Neural cell (in vitro differentiated cells): ENCODE measurements at regions not wholly inside any gene's neighbourhood (a gene's known extent, or its start where the extent isn't known, plus 50 kb on each side); places are given as distances from the start of the nearest gene placed in this dataset.

Experiments
- MXI1 ChIP-seq: fragments of 450-650 bp; conservative IDR thresholded peaks from 2 replicates; pipeline ENCODE4 v1.6.1; 2014; ENCODE audit warnings: antibody characterized with exemption, mild to moderate bottlenecking; ENCODE audit not compliant: poor library complexity, severe bottlenecking
- POLR2AphosphoS5 ChIP-seq: IDR thresholded peaks from 2 replicates; pipeline ENCODE4 v1.6.1; 2012
- RAD21 ChIP-seq: fragments of 450-650 bp; conservative IDR thresholded peaks from 2 replicates; pipeline ENCODE4 v1.6.1; 2014; ENCODE audit warnings: antibody characterized with exemption, mild to moderate bottlenecking, moderate library complexity
- TAF1 ChIP-seq: IDR thresholded peaks from 2 replicates; pipeline ENCODE4 v1.6.1; 2012; ENCODE audit warnings: low read depth
- TF ChIP-seq, protein P1 (sequence below): fragments of 450-650 bp; IDR thresholded peaks from 2 replicates; pipeline ENCODE4 v1.5.1; 2014; ENCODE audit warnings: antibody characterized with exemption, mild to moderate bottlenecking, moderate library complexity; ENCODE audit not compliant: poor library complexity, severe bottlenecking
- TF ChIP-seq, protein P2 (sequence below): IDR thresholded peaks from 2 replicates; pipeline ENCODE4 v1.6.1; 2012; ENCODE audit warnings: borderline replicate concordance

DNA sequence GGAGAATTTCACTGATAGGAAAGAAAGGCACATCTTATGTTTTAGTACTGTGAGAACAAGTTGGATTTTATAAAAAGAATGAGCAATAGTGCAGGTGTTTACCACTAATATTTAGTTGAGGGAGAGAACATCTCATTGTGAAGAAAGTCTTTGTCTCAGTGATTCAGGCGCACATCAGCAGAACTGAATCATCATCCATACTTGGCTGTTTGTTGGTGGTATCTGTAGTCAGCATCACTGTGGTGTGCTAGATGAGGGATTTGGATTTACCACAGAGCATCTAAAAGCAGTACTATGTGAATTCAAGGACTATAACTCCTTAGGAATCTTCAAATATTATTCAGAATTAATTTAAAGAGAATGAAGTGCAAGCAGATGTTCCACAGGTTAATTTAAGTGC, 1380.5 kb upstream of the ATXN8OS start:
- TF ChIP-seq POLR2AphosphoS5 (no peak), RAD21 (no peak), TAF1 (no peak), MXI1 (no peak)
- TF ChIP-seq, protein P1, sequence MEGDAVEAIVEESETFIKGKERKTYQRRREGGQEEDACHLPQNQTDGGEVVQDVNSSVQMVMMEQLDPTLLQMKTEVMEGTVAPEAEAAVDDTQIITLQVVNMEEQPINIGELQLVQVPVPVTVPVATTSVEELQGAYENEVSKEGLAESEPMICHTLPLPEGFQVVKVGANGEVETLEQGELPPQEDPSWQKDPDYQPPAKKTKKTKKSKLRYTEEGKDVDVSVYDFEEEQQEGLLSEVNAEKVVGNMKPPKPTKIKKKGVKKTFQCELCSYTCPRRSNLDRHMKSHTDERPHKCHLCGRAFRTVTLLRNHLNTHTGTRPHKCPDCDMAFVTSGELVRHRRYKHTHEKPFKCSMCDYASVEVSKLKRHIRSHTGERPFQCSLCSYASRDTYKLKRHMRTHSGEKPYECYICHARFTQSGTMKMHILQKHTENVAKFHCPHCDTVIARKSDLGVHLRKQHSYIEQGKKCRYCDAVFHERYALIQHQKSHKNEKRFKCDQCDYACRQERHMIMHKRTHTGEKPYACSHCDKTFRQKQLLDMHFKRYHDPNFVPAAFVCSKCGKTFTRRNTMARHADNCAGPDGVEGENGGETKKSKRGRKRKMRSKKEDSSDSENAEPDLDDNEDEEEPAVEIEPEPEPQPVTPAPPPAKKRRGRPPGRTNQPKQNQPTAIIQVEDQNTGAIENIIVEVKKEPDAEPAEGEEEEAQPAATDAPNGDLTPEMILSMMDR, result no peak
- TF ChIP-seq, protein P2, sequence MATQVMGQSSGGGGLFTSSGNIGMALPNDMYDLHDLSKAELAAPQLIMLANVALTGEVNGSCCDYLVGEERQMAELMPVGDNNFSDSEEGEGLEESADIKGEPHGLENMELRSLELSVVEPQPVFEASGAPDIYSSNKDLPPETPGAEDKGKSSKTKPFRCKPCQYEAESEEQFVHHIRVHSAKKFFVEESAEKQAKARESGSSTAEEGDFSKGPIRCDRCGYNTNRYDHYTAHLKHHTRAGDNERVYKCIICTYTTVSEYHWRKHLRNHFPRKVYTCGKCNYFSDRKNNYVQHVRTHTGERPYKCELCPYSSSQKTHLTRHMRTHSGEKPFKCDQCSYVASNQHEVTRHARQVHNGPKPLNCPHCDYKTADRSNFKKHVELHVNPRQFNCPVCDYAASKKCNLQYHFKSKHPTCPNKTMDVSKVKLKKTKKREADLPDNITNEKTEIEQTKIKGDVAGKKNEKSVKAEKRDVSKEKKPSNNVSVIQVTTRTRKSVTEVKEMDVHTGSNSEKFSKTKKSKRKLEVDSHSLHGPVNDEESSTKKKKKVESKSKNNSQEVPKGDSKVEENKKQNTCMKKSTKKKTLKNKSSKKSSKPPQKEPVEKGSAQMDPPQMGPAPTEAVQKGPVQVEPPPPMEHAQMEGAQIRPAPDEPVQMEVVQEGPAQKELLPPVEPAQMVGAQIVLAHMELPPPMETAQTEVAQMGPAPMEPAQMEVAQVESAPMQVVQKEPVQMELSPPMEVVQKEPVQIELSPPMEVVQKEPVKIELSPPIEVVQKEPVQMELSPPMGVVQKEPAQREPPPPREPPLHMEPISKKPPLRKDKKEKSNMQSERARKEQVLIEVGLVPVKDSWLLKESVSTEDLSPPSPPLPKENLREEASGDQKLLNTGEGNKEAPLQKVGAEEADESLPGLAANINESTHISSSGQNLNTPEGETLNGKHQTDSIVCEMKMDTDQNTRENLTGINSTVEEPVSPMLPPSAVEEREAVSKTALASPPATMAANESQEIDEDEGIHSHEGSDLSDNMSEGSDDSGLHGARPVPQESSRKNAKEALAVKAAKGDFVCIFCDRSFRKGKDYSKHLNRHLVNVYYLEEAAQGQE, result no peak
